DOHH2 (cell line): ENCODE measurements at regions not wholly inside any gene's neighbourhood (a gene's known extent, or its start where the extent isn't known, plus 50 kb on each side); places are given as distances from the start of the nearest gene placed in this dataset.

Experiments
- EZH2phosphoT487 ChIP-seq: fragments of 200-600 bp; sonication (generic); IDR thresholded peaks from 2 replicates; pipeline ENCODE4 v1.6.1; 2017; ENCODE audit warnings: borderline replicate concordance, mild to moderate bottlenecking, antibody characterized with exemption, low read length, moderate library complexity, mixed read lengths
- TF ChIP-seq, protein P1 (sequence below): fragments of 200-600 bp; sonication (generic); IDR thresholded peaks from one replicate; pipeline ENCODE4 v1.5.1; 2014; ENCODE audit warnings: antibody characterized with exemption, mild to moderate bottlenecking, low read depth, low read length; ENCODE audit not compliant: poor library complexity, severe bottlenecking

DNA sequence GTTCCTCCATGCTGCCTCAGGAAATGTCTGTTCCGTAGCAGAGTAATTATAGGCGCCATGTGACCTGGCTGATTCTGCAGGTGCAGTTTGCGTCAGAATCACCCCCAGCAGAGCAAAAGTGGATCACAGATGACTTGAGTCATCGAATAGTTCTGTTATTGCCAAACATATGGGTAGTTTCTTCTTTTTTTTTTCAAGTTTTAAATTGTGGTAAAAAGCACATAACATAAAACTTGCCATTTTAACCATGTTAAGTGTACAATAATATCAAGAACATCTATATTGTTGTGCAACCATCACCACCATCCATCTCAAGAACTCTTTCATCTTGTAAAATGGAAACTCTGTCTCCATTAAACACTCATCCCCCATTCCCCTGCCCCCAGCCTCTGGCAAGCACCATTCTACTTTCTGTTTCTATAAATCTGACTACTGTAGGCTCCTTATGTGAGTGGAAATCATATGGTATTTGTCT is 177.7 kb upstream of the TWIST2 start:
- TF ChIP-seq, protein P1, sequence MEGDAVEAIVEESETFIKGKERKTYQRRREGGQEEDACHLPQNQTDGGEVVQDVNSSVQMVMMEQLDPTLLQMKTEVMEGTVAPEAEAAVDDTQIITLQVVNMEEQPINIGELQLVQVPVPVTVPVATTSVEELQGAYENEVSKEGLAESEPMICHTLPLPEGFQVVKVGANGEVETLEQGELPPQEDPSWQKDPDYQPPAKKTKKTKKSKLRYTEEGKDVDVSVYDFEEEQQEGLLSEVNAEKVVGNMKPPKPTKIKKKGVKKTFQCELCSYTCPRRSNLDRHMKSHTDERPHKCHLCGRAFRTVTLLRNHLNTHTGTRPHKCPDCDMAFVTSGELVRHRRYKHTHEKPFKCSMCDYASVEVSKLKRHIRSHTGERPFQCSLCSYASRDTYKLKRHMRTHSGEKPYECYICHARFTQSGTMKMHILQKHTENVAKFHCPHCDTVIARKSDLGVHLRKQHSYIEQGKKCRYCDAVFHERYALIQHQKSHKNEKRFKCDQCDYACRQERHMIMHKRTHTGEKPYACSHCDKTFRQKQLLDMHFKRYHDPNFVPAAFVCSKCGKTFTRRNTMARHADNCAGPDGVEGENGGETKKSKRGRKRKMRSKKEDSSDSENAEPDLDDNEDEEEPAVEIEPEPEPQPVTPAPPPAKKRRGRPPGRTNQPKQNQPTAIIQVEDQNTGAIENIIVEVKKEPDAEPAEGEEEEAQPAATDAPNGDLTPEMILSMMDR, result no peak
- no peak for TF ChIP-seq EZH2phosphoT487
